ENCODE measurements at regions not wholly inside any gene's neighbourhood (a gene's known extent, or its start where the extent isn't known, plus 50 kb on each side); places are given as distances from the start of the nearest gene placed in this dataset.

DNA sequence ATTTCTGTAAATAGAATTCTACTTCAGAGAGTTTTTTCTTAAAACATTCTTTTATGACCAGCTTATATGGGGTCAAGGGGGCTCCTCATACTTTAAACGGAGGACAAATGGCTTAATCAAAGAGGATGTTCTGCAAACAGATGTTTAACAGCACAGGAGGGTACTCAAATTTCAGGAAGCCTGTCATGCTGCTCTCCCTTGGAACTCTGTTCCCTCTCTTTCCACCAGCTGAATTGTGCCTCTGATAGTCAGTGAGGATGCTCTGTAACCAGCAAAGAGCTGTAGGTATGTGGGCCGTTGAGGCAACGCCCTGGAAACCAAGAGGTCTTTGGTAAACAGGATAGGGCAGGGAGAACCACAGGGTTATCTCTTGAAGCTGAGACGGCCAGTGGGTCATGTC lies 161.1 kb downstream of the C5orf15 start:
- H3K27ac ChIP-seq = no peak overlapping the region
- 4% methylated on average over 3 of the region's 4 CpGs for WGBS (ENCODE audit: insufficient coverage, low coverage, low lambda C conversion rate, missing lambda C conversion rate)
- no peak for TF ChIP-seq POLR2A (IDR thresholded peaks at IDR 0.05)
- TF ChIP-seq, protein P1, sequence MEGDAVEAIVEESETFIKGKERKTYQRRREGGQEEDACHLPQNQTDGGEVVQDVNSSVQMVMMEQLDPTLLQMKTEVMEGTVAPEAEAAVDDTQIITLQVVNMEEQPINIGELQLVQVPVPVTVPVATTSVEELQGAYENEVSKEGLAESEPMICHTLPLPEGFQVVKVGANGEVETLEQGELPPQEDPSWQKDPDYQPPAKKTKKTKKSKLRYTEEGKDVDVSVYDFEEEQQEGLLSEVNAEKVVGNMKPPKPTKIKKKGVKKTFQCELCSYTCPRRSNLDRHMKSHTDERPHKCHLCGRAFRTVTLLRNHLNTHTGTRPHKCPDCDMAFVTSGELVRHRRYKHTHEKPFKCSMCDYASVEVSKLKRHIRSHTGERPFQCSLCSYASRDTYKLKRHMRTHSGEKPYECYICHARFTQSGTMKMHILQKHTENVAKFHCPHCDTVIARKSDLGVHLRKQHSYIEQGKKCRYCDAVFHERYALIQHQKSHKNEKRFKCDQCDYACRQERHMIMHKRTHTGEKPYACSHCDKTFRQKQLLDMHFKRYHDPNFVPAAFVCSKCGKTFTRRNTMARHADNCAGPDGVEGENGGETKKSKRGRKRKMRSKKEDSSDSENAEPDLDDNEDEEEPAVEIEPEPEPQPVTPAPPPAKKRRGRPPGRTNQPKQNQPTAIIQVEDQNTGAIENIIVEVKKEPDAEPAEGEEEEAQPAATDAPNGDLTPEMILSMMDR (IDR thresholded peaks at IDR 0.05) = no peak
- H3K27me3 ChIP-seq = no peaks in the 10 kb centered on the region
- peaks cover 0 to 2% (median 0%) of the 10 kb centered on the region in 4 donors for H3K4me1 ChIP-seq
- no peaks in the 10 kb centered on the region for H3K36me3 ChIP-seq
- H3K4me3 ChIP-seq = no peak overlapping the region
- no peaks in the 10 kb centered on the region for H3K9me3 ChIP-seq
- intact Hi-C loops (cut with DNase I) = no loop called here
- no peak for DNase-seq
- no peak for ATAC-seq

DNA sequence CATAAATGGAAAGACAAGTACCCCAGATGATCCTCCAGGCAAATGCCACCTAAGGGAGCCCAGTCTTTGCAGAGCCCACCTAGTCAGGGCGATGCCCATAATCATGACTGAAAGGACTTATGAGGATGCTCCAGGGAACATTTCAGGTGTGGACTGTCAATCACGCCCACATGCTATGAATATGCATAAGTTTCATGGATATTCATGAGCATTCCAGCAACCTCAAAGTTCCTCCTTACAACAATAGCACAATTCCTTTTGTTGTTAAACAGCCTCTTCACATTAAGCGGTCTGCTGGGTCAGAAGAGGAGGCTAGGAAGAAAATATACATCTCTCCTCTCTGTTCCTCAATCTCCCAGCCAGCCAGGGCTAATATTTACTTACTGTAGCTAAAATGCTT lies 161.6 kb downstream of the C5orf15 start:
- no peak for DNase-seq
- peaks cover 0 to 7% (median 0%) of the 10 kb centered on the region in 4 donors for H3K4me1 ChIP-seq
- intact Hi-C loops (cut with DNase I) = no loop called here

DNA sequence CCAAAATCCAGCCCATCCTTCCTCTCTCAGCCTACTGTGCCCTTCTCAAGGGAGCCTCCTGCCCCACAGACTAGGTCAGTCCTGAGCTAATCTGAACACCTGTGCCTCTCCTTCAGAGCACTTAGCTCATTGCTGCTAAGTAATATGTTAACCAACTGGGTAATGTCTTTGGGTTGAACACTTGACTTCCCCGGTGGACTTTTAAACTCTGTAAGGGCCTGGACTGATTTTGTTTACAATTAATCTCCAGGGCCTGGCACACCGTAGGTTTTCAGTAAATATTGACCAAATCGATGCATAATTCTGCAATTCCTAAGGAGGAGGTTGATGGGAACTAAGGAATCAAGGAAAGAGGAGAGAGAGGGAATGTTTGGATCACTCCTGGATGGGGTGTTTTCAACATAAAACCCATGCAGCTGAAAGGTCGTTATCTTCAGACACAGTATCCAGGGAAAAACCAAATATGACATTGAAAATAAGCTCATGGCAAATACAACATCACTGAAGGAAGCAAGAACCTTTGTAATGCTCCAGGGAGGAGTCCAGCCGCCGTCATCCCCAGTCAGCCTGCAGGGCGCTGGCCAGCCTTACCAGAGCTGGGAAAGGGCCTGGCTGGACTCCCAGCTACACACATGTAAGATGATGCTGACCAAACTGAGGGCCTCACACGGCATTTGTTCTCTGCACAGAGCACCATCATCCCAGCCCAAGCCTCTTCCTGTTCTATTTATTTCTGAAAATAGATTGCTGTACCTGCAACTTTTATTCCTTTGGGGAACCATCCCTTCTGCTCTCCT lies 166.3 kb downstream of the C5orf15 start:
- TF ChIP-seq, protein P1 (IDR thresholded peaks at IDR 0.05) = no peak
- TF ChIP-seq POLR2A (IDR thresholded peaks at IDR 0.05) = no peak
- Histone ChIP-seq H3K4me3 (no peak overlapping the region), H3K27me3 (no peaks in the 10 kb centered on the region), H3K36me3 (no peaks in the 10 kb centered on the region), H3K9me3 (no peaks in the 10 kb centered on the region), H3K27ac (no peak overlapping the region), H3K4me1 (peaks cover 0 to 12% (median 0%) of the 10 kb centered on the region in 4 donors)
- ATAC-seq (peak; percentile 53 to 85 (median 66)), DNase-seq (peak in 2 of 3 donors; percentile 44 to 62)
- WGBS (ENCODE audit: insufficient coverage, low coverage, low lambda C conversion rate, missing lambda C conversion rate) = 23% methylated on average over 6 of the region's 8 CpGs
- intact Hi-C loops (cut with DNase I) = no loop called here

More for the DNA sequence above, 161.6 kb downstream of the C5orf15 start:
- Histone ChIP-seq H3K9me3 (no peaks in the 10 kb centered on the region), H3K27me3 (no peaks in the 10 kb centered on the region), H3K4me3 (no peak overlapping the region), H3K27ac (no peak overlapping the region), H3K36me3 (no peaks in the 10 kb centered on the region)
- TF ChIP-seq, protein P1 (IDR thresholded peaks at IDR 0.05) = no peak
- no peak for TF ChIP-seq POLR2A (IDR thresholded peaks at IDR 0.05)
- WGBS (ENCODE audit: insufficient coverage, low coverage, low lambda C conversion rate, missing lambda C conversion rate) = 41% methylated on average over 2 of the region's 3 CpGs
- ATAC-seq = no peak

DNA sequence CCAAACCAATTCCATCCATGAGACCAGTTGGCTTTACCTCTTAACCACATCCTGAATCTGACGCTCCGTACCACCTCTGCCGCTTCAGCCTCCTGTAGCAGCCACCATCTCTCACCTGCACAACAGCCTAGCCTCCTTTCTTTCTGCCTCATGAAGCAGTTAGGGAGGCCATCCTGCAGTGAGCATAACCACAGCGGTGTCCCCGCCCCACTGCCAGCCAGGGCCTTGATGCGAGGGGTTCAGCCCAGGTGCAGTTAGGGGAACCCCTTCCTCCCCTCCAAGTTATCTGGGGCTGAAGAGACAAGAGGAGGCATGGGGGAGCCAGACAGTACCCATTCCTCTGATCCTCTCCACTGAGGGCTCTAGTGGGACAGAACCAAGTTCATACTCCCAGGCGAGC lies 167.0 kb downstream of the C5orf15 start:
- H3K36me3 ChIP-seq = no peaks in the 10 kb centered on the region
- TF ChIP-seq, protein P1 (IDR thresholded peaks at IDR 0.05) = no peak
- TF ChIP-seq POLR2A (IDR thresholded peaks at IDR 0.05) = no peak
- peaks cover 0 to 12% (median 0%) of the 10 kb centered on the region in 4 donors for H3K4me1 ChIP-seq
- H3K27ac ChIP-seq = no peak overlapping the region
- H3K27me3 ChIP-seq = no peaks in the 10 kb centered on the region
- 92% methylated on average over 7 of the region's 7 CpGs for WGBS (ENCODE audit: insufficient coverage, low coverage, low lambda C conversion rate, missing lambda C conversion rate)
- intact Hi-C loops (cut with DNase I) = no loop called here
- ATAC-seq (no peak), DNase-seq (peak in 1 of 3 donors; percentile 34)
- H3K4me3 ChIP-seq = no peak overlapping the region
- H3K9me3 ChIP-seq = no peaks in the 10 kb centered on the region

Data from right lobe of liver (tissue), 6 donors.